GM12878 (cell line): ENCODE measurements at regions not wholly inside any gene's neighbourhood (a gene's known extent, or its start where the extent isn't known, plus 50 kb on each side); places are given as distances from the start of the nearest gene placed in this dataset.

Experiments used
- BACH1 ChIP-seq: fragments of 450-650 bp; IDR thresholded peaks from 2 replicates; pipeline ENCODE4 v1.6.1; 2017; ENCODE audit warnings: mild to moderate bottlenecking, borderline replicate concordance
- BCL11A ChIP-seq: IDR thresholded peaks from 2 replicates; pipeline ENCODE4 v1.6.1; 2011; ENCODE audit warnings: low read depth, low read length
- NFIC ChIP-seq: IDR thresholded peaks from 2 replicates; pipeline ENCODE4 v1.6.1; 2012; ENCODE audit warnings: low read depth, mild to moderate bottlenecking, inconsistent platforms, low read length, moderate library complexity
- NRF1 ChIP-seq: conservative IDR thresholded peaks from 2 replicates; pipeline ENCODE4 v1.6.1; 2011; ENCODE audit warnings: mild to moderate bottlenecking, low read depth, low read length, improper control_type of control experiment
- POLR2A ChIP-seq: IDR thresholded peaks from 2 replicates; pipeline ENCODE4 v1.6.1; 2011; ENCODE audit warnings: low read depth, mild to moderate bottlenecking, low read length
- REST ChIP-seq: IDR thresholded peaks from 2 replicates; pipeline ENCODE4 v1.6.1; 2012; ENCODE audit warnings: mild to moderate bottlenecking, low read depth, low read length
- SKIL ChIP-seq: fragments of 450-650 bp; IDR thresholded peaks from 2 replicates; pipeline ENCODE4 v1.6.1; 2017; ENCODE audit warnings: mild to moderate bottlenecking, low read depth, inconsistent platforms; ENCODE audit not compliant: poor library complexity, severe bottlenecking
- SREBF2 ChIP-seq: IDR thresholded peaks from 2 replicates; pipeline ENCODE4 v1.6.1; 2012; ENCODE audit warnings: mild to moderate bottlenecking, low read length
- TF ChIP-seq, protein P1 (sequence below): IDR thresholded peaks from 2 replicates; pipeline ENCODE4 v1.6.1; 2012; ENCODE audit warnings: low read length, inconsistent platforms
- TF ChIP-seq, protein P2 (sequence below), 3 experiments: IDR thresholded peaks in 2 of 3; conservative IDR thresholded peaks in 1 of 3; 2 replicates each; pipeline ENCODE4 v1.5.1; 2011; ENCODE audit warnings: low read depth in 3 of 3, low read length in 3 of 3, mild to moderate bottlenecking in 3 of 3, control low read depth in 2 of 3, moderate library complexity in 2 of 3, inconsistent platforms in 1 of 3, mixed read lengths in 1 of 3; ENCODE audit not compliant: control insufficient read depth in 2 of 3, insufficient read depth in 1 of 3; ENCODE audit errors: extremely low read depth in 1 of 3

DNA sequence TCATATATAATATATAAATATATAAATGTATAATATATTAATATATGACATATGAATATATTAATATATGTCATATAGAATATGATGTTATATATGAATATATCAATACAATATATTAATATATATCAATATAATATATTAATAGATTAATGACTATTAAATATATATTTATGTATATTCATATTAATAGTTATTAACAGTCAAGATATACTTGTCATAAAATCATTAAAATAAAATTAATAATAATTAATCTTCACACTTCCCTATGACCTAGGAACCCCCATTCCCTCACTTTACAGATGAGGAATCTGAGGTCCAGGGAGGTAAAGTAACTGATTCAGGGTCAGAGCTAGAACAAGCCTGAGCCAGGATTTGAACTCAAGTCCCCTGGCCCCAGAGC is 70.6 kb upstream of the SLC6A11 start:
- no peak for TF ChIP-seq SKIL
- TF ChIP-seq, protein P1, sequence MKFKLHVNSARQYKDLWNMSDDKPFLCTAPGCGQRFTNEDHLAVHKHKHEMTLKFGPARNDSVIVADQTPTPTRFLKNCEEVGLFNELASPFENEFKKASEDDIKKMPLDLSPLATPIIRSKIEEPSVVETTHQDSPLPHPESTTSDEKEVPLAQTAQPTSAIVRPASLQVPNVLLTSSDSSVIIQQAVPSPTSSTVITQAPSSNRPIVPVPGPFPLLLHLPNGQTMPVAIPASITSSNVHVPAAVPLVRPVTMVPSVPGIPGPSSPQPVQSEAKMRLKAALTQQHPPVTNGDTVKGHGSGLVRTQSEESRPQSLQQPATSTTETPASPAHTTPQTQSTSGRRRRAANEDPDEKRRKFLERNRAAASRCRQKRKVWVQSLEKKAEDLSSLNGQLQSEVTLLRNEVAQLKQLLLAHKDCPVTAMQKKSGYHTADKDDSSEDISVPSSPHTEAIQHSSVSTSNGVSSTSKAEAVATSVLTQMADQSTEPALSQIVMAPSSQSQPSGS = no peak
- no peak for TF ChIP-seq NFIC
- TF ChIP-seq POLR2A = no peak
- TF ChIP-seq BACH1 = no peak
- TF ChIP-seq, protein P2, sequence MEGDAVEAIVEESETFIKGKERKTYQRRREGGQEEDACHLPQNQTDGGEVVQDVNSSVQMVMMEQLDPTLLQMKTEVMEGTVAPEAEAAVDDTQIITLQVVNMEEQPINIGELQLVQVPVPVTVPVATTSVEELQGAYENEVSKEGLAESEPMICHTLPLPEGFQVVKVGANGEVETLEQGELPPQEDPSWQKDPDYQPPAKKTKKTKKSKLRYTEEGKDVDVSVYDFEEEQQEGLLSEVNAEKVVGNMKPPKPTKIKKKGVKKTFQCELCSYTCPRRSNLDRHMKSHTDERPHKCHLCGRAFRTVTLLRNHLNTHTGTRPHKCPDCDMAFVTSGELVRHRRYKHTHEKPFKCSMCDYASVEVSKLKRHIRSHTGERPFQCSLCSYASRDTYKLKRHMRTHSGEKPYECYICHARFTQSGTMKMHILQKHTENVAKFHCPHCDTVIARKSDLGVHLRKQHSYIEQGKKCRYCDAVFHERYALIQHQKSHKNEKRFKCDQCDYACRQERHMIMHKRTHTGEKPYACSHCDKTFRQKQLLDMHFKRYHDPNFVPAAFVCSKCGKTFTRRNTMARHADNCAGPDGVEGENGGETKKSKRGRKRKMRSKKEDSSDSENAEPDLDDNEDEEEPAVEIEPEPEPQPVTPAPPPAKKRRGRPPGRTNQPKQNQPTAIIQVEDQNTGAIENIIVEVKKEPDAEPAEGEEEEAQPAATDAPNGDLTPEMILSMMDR (IDR thresholded peaks at IDR 0.05 in 2 of 3, conservative IDR thresholded peaks at IDR 0.05 in 1 of 3; ENCODE audit: control insufficient read depth in 2 of 3, extremely low read depth in 1 of 3, insufficient read depth in 1 of 3, low read depth in 3 of 3, low read length in 3 of 3) = no peak
- TF ChIP-seq REST = no peak
- no peak for TF ChIP-seq NRF1
- no peak for TF ChIP-seq SREBF2
- TF ChIP-seq BCL11A = no peak
